Glomerular endothelial cell (primary cell): ENCODE measurements at regions not wholly inside any gene's neighbourhood (a gene's known extent, or its start where the extent isn't known, plus 50 kb on each side); places are given as distances from the start of the nearest gene placed in this dataset.

Experiments used
- DNase-seq: peaks from one replicate; pipeline ENCODE4 v3.0.0-alpha.2; 2011; ENCODE audit warnings: low read depth, low spot score; ENCODE audit errors: extremely low read depth

- no peak for DNase-seq
Measured at GRCh38 chr15:70259028-70259424, 161.3 kb upstream of the TLE3 start.

DNA sequence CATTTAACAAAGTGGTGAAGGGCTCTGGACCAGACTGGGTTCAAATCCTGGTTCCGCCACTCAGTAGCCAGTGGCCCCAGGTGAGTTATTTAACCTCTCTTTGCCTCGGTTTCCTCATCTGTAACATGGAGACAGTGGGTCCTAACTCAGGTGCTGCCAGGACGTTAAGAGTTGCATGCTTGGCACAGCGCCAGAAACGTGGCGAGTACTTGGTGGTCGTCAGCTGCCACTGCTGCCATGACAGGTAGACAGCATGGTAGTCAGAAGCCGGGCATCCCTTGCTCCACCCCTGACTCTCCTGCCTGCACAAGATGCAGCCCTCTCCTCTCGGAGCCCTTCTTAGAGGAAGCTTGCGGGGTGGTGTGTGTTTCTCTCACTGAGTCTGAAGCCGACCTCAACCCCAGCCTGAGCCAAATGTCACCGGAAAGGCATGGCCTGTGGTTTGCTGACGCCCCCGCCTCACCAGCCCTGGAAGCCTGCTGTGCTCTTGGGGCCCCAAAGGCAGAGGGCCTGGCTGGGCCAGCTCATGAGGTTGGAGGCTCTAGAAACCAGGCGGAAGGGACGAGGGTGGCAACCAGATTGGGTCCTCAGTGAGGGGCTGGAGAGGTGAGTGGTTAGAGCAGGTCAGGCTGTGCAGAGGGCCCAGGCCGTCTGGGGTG is 160.8 kb upstream of the TLE3 start:
- no peak for DNase-seq

- DNase-seq, result no peak
Measured at GRCh38 chr15:70257573-70258248, 160.0 kb upstream of the TLE3 start.

- no peak for DNase-seq
Measured at GRCh38 chr15:70257047-70257446, 159.3 kb upstream of the TLE3 start.

DNA sequence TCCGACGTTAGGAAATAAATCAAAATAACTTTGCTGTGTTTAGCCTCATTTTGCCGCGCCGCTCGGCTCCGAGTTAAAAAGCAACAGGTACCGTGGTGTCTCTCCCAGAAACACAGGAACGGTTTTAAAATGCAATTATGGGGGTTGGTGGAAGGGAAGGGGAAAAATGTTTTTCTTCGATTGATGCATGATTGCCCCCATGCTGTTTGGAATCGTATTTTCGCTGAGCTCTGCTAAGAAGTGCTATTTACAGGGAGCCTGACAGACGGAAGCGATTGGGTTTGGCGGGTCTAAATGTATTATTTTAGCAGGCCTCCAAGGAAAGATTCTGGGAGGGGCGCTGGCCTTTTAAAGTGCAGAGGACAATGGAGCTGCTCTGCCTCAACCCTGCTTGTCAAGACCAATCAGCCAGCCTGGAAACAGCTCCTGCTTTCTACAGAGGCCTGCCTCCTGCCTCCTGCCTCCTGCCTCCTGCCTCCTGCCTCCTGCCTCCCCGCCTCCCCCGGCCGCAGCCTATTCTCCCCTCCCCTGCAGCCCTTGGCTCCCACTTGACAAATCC is 156.7 kb upstream of the TLE3 start:
- DNase-seq, result no peak

DNA sequence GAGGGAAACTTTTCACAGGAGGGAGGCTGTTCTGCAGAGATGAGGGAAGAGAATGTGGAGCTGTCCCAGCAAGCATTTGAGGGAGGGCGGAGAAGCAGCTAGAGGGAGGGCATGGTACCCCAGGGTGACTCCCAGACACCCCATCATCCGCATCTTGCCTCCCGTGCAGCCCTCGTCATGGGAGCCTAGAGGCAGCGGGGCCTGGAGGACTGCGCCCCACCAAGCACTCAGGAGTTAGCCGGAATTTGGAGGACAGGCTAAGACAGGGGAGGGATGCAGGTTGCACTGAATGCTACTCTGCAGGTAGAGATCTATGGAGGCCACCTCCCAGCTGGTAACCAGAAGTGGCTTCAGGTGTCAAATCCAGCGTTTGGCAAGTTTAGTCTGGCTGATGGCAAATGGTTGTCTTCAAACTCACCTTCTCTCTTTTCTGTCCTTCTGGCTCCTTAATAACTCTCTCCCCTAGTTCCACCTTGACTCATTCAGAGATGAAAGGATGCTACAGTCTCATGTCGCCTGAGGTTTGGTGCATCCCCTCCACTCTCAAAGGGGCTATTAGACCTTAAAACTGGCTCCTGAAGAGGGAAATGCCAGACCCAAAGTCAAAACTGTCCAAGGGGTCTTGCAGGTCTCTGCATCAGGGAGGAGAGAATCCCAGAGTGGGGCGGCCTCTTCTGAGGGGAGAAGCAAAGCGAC is 155.9 kb upstream of the TLE3 start:
- DNase-seq, result no peak

GRCh38 chr15:70252951-70253320 is 155.2 kb upstream of the TLE3 start:
- DNase-seq, result no peak

DNA sequence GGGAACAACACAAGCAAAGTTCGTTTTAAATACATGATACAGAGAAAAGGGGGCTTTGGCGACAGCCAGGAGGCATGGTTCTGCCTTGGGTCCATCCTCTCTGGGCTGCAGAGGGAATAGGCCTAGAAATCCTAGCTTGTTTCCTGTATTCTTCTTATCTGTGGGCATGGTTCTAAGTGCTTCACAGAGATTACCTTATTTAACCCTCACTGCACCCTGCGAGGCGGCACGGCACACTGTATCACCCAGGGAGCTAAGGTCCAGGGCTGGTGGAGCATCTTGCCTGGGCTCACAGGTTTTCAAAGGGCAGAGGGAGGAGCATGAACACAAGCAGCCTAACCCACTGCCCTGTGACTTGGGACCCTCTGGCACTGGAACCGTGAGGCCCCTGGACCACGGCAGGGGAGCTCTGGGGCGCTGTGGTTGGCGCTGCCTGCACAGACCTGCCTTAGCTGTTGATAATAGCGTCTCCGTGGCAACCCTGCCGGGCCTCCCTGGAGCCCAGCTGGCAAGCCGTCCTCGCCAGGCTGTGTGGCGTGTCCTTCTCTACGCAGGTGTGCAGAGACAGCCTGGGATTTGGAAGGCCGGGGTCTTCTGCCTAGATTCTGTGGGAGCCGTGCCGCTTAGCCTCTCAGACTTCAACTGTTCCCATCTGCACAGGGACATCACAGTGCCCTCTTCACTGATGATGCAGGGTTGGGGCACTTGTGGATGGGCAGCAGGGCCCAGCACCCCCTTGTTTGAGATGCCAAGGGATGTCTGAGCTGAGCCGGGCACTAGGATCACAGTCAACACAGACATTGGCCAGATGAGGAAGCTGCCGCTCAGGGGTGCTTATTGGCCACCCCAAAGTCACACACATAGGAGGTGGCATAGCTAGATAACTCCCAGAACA is 154.6 kb upstream of the TLE3 start:
- no peak for DNase-seq

DNA sequence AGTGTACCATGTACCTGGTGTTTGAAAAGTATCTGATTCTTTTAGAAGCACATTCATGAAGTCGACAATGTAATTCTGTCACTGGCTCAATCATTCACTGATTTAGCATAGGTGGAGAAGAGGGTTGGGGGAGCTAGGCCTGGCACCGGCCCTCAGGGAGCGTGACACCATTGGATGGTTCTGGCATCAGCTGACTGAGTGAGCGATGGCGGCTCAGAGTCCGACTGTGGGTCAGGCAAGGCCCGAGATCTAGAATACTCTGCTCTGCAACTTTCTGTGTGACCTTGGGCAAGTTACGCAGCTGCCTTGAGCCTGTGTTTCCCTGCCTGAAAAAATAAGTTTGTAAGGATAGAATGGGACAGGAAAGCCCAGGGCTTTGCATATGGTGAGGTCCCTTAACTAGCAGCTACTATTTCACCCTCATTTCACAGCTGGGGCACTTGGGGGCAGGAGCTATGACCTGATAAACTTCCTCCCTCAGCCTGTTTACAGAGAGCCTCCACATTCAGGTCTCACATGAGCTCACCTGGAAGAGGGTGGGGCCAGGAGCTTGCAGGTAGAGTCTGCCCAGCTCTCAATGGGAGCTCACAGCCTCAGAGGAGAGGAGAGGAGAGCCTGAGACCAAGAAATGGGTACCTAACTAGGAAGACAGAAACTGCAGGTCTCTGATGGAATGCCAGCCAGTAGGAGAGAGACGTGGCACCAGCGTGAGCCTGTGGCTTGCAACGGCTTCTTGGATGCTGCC is 153.7 kb upstream of the TLE3 start:
- DNase-seq, result no peak

GRCh38 chr15:70250208-70251201 is 152.8 kb upstream of the TLE3 start:
- no peak for DNase-seq

- no peak for DNase-seq
Measured at GRCh38 chr15:70249616-70250015, 151.9 kb upstream of the TLE3 start.

- no peak for DNase-seq
Measured at GRCh38 chr15:70248116-70249025, 150.7 kb upstream of the TLE3 start.

DNA sequence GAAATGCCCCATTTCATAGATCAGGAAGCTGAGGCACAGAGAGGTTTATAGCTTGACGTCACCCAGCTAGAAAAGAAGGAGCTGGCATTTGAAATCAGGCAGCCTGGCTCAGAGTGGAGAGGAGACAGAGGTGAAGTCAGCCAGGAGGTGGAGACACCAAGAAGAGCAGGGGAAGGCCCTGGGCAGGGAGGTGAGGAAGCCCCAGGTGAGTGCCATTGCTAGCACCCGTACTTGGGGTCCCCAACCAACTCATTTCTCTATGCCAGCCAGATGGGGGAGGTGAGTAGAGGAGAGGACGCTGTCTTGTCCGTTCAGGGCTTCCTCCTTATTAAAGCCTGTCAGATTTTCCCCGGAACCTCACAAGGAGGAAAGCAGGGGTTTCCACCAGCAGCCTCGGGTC is 149.6 kb upstream of the TLE3 start:
- no peak for DNase-seq

DNA sequence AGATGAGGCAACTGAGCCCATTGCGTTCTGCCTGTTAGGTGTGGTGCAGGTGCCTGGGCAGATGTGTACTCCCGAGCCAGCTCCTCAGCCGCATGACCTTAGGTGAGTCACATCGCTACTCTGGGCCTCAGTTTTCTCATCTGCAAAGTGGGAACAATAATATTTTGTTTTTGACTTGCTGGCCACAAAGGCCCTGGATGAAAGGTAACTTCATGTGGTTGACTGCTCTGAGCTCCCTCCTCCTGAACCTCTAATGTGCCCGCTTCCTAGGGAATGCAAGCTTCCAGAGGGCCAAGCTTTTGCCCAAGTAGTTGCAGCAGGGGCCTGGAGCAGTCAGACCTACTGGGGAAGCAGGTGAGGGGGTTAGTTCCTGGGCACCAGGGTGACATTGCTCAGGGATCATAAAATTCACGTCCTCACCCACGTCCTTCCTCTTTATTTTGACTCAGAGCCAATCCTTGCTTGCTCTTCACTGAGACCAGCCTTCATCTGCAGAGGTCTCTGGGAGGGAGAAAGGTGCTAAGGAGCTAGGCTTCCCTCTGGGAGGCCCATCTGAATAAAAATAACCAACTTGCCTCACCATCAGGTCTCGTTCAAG is 149.0 kb upstream of the TLE3 start:
- DNase-seq, result no peak

DNA sequence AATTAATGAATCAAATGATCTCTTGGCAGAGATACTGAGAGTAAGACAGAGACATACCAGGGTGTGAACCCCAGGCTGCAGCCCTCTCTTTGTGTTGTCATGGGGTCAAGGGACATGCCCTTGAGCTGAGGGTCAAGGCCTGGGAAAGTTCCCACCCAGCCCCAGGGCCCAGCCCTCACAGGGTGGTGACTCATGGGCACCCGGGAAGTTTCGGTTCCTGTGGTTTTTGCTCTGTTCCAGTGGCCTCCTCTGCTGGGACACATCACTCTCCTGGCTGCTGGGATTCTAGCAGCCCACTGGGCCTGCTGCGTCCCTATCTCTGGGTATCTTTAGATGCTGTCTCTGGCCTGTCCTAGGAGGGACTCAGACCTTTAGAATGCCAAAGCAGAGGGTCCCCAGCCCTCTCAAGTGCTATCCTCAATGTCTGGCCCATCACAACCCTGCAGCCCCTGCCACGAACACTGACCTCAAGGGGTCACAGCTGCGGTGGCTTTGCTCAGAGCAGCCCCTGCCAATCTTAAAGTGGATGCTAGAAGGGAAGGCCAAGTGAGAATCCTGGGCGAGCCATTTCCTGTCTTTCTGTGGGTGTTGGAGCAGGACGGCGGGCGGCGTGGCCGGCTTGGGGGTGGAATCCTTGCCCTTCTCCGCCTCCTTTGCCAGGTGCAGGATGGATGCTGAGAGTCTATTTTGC is 148.4 kb upstream of the TLE3 start:
- DNase-seq, result no peak

DNA sequence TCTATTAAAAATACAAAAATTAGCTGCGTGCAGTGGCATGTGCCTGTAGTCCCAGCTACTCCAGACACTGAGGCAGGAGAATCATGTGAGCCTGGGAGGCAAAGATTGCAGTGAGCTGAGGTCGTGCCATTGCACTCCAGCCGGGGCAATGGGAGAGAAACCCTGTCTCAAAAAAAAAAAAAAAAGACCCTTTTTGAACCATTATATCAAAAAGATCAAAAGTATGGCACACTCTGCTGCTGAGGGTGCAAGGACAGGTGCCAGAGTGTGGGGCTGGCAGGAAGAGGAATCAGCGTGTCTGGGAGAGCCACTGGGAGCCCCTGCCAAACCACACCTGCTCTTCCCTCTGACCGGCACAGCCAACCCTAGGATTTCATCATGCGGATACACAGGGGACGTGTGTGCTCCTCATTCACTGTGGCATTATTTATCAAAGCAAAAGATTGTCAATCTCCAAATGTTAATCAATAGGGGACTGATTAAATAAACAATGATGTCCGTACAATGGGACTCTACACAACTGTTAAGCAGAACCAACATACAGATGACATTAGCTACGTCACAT is 147.3 kb upstream of the TLE3 start:
- no peak for DNase-seq
